GM21717 (cell line): ENCODE measurements at regions not wholly inside any gene's neighbourhood (a gene's known extent, or its start where the extent isn't known, plus 50 kb on each side); places are given as distances from the start of the nearest gene placed in this dataset.
A peak's percentile ranks its signal among the peaks of the same experiment; 100 is the strongest.
"Not testable (repeated sequence)": the region's sequence is repeated elsewhere in the genome, so short reads cannot be mapped to it uniquely, and the experiment has no call there.

ENCODE experiments used
- ATAC-seq: cut with Tn5 transposase; IDR thresholded peaks from one replicate; pipeline ENCODE4 v1.9.1; 2021; ENCODE audit warnings: mild to moderate bottlenecking, moderate library complexity; ENCODE audit not compliant: unreplicated experiment

- ATAC-seq, result not testable (repeated sequence)
Observed at GRCh38 chr12:92375504-92375903, 229.9 kb upstream of the BTG1 start.

DNA sequence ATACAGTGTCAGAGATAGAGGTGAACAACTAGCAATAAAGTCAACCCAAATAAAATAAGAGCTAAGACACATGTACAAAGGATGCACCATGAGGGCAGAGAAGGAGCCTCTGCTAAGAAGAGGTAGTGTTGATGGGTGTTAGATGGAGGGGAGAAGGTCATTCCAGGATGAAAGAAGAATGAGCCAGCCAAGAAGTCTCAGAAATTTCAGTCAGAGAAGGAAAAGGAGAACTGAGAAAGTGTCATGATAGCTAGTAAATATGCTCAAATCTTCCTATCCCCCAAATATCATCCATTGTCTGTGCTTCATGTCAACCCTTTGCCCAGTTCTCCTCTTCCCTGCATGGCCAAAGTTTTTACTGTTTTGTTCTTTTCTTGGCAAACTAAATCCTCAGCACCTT is 225.2 kb upstream of the BTG1 start:
- peak; percentile 57 for ATAC-seq

DNA sequence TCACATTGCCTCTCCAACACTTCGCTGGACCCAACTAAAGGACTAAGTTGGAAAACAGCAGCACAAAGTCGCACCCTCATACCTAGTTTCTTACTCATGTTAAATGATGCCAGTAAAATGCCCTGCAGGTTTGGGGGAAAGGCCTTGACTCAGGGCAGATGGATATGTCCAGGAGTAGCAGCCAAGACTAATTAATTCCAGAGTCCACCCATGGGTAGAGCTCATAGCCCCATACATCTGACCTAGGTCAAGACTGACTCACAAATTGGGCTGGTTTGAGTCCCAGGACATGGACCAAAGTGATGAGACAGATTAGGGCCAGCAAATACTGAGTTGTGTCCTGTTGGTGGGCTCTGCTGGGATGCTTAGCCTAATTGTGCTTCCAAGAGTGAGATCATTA is 224.0 kb upstream of the BTG1 start:
- no peak for ATAC-seq

DNA sequence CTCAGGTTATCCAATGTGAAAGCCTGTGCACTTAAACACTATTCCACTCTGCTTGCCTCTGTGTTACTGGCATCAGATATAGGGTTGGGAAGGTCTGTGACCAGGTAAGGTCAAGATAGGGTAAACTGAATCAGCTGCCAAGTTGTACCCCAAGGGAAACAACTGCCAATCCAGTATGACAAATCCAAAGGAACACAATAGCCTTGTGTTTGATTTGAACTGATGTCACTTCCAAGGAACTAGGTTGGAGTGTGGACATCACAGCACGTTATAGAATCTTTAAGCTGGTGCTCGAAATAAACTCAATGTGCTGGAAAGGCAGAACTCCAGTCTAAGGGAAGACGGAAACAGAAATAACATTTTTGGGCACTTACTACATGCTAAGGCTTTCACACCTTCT is 223.4 kb upstream of the BTG1 start:
- ATAC-seq, result no peak

GRCh38 chr12:92365836-92366235 is 220.2 kb upstream of the BTG1 start:
- ATAC-seq, result no peak

DNA sequence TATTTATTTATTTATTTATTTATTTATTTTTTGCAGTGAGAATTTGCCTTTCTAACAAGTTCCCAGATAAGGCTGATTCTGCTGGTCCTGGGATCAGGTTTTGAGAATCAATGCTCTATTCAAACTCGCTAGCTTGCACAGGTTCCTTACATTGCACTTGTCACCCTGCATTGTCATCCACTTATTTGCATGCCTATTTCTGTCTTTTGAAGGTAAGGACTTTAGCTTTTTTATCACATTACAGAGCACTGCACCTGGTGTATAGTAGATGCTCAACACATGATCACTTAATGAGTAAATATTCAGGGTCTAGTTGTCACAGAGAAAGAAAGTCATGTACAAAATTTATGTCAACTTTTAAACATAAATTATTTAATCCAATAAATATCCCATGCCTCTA is 219.7 kb upstream of the BTG1 start:
- ATAC-seq, result no peak

GRCh38 chr12:92363295-92364146 is 217.9 kb upstream of the BTG1 start:
- peak; percentile 71 for ATAC-seq

DNA sequence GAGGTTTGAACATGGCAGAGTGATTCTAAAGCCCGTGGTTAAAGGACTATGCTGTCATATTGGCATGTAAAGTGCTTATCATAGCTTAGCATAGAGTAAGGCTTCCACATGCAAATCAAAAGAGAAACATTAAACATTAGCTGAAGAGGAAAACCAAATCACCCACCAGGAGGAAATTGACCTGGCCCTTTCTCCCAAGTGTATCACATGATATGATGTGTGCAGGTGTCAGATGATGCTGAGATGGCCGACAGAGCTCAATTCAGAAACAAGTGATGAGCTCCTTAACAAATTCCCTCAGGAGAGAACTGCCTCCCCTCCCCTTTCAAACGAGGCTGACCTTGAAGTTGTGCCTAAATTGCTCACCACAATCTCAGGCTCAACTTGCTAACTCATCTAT is 217.1 kb upstream of the BTG1 start:
- ATAC-seq, result peak; percentile 37

DNA sequence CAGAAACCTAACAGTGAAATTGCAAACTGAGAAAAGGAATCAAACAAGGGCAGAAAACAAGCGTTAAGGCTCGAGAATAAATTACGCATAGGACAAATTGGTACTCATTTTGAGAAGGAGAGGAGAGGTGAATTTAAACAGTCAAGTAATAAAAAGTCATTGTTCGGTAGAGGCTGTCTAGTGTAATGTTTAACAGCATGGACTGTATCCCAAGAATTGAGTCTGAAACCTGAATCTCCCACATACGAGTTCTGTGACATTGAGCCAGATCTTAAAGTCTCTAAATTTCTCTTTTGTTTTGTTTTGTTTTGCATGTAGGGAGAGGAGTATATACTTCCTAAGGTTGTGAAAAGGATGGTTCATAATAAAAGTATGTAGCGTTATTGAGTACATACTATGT is 216.5 kb upstream of the BTG1 start:
- ATAC-seq, result no peak

DNA sequence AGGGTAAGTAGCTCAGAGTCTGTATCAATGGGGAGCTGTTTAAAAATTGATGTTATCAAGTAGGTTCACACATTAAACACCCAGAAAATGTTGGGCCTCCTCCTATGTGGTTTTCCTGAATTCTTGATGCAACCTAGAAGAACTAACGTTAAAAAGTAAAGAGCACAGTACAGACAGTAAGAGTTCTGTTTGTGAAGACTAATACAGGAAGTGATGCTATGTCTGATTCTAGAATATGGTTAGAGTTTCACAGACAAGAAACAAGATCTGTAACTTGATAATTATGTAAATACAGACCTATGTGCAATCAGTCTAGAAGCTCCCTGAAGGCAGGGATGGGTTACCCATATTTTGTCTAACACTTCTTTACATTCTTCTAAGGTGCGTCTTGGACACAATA is 214.9 kb upstream of the BTG1 start:
- no peak for ATAC-seq

DNA sequence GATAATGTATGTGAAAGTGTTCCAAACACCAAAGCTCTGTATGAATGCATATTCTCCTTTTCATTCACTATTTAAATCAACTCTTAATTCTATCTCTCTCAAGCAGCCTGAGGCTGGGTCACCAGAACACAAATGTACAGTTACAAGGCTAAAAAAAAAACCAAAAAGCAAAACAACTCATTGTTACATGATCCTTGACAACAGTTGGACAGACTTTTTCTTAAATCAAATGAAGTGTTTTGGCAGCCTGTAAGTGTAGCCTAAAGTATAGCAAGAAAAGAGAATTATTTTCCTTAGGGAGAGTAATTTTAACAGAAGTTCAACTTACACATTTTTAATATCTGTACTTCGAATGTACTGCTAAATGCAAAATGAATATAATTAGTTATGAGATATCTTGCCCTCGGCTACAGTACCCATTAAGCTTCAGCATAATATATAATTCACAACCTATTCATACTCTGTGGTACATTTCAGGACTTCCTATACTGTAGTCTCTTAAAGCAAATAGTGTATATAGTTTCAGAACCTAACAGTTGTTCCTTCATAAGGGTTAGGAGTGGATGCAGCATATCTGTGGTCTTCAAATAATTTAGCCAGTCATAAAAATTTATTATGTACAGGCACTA is 214.0 kb upstream of the BTG1 start:
- no peak for ATAC-seq

- ATAC-seq, result no peak
Observed at GRCh38 chr12:92357584-92358261, 212.1 kb upstream of the BTG1 start.

GRCh38 chr12:92356425-92356824 is 210.8 kb upstream of the BTG1 start:
- no peak for ATAC-seq

DNA sequence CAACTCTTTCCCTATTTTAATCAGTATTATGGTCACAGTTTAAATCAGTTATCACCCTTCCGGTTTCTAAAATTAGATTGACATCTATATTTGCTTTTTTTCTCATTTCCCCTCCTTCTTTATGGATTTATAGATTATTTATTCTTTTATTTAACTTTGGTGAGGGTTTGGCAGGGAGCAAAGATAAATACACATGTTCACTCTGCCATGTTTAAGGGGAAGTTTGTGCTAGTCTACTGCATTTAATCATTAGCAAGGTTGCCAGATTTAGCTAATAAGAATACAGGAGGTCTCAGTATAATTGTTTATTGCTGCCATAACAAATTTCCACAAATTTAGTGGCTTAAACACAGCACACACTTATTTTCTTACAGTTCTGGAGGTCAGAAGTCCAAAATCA is 204.0 kb upstream of the BTG1 start:
- no peak for ATAC-seq

GRCh38 chr12:92342574-92342973 is 196.9 kb upstream of the BTG1 start:
- ATAC-seq, result no peak

- no peak for ATAC-seq
Observed at GRCh38 chr12:92341065-92341668, 195.5 kb upstream of the BTG1 start.

- ATAC-seq, result no peak
Observed at GRCh38 chr12:92340441-92341064, 194.9 kb upstream of the BTG1 start.

- ATAC-seq, result no peak
Observed at GRCh38 chr12:92340003-92340402, 194.4 kb upstream of the BTG1 start.

DNA sequence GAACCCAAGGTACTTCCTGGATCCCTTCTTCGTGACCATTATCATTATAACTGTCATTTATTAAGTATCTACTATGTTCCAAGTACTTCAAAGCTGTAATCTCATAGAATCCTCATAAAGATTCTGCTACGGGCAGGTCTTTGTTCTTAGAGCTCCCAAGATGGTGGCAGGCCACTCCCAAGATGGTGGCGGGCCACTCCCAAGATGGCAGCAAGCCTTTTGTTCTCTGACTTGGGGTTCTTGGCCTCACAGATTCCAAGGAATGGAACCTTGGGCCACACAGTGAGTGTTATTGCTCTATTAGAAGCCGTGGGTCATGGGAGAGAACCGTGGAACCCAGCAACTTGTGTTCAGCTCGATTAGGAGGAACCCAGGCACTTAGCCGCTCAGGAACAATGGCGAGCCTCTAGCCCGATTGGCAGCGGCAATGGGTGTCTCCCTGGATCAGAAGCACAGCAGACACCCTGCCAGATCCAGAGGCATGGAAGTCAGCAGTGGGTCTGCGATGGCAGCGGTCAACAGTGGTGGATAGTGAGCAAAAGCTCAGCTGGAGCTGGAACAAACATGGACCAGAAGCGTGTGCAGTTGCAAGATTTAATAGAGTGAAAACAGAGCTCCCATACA is 193.7 kb upstream of the BTG1 start:
- no peak for ATAC-seq

GRCh38 chr12:92338671-92339070 is 193.0 kb upstream of the BTG1 start:
- ATAC-seq, result no peak

DNA sequence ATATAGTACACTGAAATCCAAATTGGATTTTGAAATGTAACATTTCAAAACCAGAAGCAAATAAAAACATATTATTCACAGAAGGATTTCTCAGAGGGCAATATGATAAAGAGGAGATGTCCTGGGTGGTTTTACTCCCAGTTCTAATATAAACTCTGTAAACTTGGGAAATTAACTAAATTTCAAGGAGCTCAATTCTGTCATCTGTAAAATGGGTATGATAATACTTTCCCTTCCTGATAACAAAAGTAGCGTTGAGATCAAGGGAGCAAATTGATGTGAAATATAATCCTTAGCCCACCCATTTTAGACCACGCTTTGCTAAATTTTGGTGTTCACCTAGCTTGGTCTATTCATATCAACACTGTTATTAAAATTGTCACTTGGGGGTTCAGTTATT is 192.5 kb upstream of the BTG1 start:
- no peak for ATAC-seq
